ENCODE measurements at regions not wholly inside any gene's neighbourhood (a gene's known extent, or its start where the extent isn't known, plus 50 kb on each side); places are given as distances from the start of the nearest gene placed in this dataset.

DNA sequence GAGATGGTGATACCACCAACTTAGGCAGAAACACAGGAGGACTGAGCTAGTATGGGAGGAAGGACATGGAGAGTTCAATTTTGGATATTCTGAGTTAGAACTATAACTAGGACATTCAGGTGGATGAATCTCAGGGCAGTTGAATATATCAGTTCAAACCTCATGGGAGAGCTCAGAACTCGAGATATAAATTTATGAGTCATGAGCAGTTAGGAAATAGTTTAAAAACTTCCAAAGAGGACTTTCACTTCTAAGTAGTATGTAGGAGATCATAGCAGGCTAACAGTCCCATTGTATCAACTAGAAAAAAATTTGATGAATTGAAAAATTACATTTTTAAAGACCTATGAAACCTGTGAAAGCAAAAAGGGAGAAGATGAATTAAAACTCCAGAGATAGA, 436.2 kb upstream of the LARGE1 start:
- 34% methylated on average over 1 of the region's 1 CpG for WGBS
- Histone ChIP-seq H3K36me3 (ENCODE audit: control insufficient read depth in 4 of 4, insufficient read depth in 3 of 4, low read depth in 1 of 4, low read length in 3 of 4) (no peaks in the 10 kb centered on the region), H3K4me1 (ENCODE audit: control insufficient read depth in 4 of 4, insufficient read depth in 4 of 4, low read length in 3 of 4) (no peaks in the 10 kb centered on the region), H3K27ac (ENCODE audit: low read depth in 1 of 2, low read length in 2 of 2) (no peak overlapping the region), H3K9ac (ENCODE audit: low read depth in 1 of 2, low read length in 2 of 2) (no peak overlapping the region), H3K27me3 (ENCODE audit: control insufficient read depth in 4 of 4, insufficient read depth in 4 of 4, low read length in 3 of 4) (peaks cover 0 to 3% (median 0%) of the 10 kb centered on the region in 4 donors), H3K4me3 (ENCODE audit: low read depth in 1 of 3, low read length in 3 of 3) (no peak overlapping the region), H3K9me3 (ENCODE audit: control insufficient read depth in 4 of 4, low read length in 3 of 4) (no peaks in the 10 kb centered on the region)
- no peak for DNase-seq (ENCODE audit: low spot score)
- TF ChIP-seq EGR1 (IDR thresholded peaks at IDR 0.05; ENCODE audit: low read depth in 2 of 2) = no peak
- TF ChIP-seq FOXA2 (IDR thresholded peaks at IDR 0.05) = no peak
- TF ChIP-seq HNF4A (conservative IDR thresholded peaks at IDR 0.05) = no peak
- TF ChIP-seq, protein P1, sequence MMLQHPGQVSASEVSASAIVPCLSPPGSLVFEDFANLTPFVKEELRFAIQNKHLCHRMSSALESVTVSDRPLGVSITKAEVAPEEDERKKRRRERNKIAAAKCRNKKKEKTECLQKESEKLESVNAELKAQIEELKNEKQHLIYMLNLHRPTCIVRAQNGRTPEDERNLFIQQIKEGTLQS (IDR thresholded peaks at IDR 0.05) = no peak
- no peak for TF ChIP-seq RXRA (IDR thresholded peaks at IDR 0.05)
- no peak for TF ChIP-seq HNF4G (IDR thresholded peaks at IDR 0.05)
- TF ChIP-seq, protein P2, sequence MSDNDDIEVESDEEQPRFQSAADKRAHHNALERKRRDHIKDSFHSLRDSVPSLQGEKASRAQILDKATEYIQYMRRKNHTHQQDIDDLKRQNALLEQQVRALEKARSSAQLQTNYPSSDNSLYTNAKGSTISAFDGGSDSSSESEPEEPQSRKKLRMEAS (IDR thresholded peaks at IDR 0.05) = no peak
- TF ChIP-seq, protein P3, sequence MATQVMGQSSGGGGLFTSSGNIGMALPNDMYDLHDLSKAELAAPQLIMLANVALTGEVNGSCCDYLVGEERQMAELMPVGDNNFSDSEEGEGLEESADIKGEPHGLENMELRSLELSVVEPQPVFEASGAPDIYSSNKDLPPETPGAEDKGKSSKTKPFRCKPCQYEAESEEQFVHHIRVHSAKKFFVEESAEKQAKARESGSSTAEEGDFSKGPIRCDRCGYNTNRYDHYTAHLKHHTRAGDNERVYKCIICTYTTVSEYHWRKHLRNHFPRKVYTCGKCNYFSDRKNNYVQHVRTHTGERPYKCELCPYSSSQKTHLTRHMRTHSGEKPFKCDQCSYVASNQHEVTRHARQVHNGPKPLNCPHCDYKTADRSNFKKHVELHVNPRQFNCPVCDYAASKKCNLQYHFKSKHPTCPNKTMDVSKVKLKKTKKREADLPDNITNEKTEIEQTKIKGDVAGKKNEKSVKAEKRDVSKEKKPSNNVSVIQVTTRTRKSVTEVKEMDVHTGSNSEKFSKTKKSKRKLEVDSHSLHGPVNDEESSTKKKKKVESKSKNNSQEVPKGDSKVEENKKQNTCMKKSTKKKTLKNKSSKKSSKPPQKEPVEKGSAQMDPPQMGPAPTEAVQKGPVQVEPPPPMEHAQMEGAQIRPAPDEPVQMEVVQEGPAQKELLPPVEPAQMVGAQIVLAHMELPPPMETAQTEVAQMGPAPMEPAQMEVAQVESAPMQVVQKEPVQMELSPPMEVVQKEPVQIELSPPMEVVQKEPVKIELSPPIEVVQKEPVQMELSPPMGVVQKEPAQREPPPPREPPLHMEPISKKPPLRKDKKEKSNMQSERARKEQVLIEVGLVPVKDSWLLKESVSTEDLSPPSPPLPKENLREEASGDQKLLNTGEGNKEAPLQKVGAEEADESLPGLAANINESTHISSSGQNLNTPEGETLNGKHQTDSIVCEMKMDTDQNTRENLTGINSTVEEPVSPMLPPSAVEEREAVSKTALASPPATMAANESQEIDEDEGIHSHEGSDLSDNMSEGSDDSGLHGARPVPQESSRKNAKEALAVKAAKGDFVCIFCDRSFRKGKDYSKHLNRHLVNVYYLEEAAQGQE (IDR thresholded peaks at IDR 0.05) = no peak
- no peak for TF ChIP-seq FOXA1 (IDR thresholded peaks at IDR 0.05)
- no peak for TF ChIP-seq YY1 (IDR thresholded peaks at IDR 0.05)
- TF ChIP-seq NR2F2 (IDR thresholded peaks at IDR 0.05) = no peak
- TF ChIP-seq GABPA (IDR thresholded peaks at IDR 0.05 in 1 of 2, conservative IDR thresholded peaks at IDR 0.05 in 1 of 2) = no peak
- TF ChIP-seq JUND (IDR thresholded peaks at IDR 0.05) = no peak
- TF ChIP-seq, protein P4, sequence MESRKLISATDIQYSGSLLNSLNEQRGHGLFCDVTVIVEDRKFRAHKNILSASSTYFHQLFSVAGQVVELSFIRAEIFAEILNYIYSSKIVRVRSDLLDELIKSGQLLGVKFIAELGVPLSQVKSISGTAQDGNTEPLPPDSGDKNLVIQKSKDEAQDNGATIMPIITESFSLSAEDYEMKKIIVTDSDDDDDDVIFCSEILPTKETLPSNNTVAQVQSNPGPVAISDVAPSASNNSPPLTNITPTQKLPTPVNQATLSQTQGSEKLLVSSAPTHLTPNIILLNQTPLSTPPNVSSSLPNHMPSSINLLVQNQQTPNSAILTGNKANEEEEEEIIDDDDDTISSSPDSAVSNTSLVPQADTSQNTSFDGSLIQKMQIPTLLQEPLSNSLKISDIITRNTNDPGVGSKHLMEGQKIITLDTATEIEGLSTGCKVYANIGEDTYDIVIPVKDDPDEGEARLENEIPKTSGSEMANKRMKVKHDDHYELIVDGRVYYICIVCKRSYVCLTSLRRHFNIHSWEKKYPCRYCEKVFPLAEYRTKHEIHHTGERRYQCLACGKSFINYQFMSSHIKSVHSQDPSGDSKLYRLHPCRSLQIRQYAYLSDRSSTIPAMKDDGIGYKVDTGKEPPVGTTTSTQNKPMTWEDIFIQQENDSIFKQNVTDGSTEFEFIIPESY (IDR thresholded peaks at IDR 0.05) = no peak
- no peak for TF ChIP-seq TAF1 (conservative IDR thresholded peaks at IDR 0.05)
- TF ChIP-seq, protein P5, sequence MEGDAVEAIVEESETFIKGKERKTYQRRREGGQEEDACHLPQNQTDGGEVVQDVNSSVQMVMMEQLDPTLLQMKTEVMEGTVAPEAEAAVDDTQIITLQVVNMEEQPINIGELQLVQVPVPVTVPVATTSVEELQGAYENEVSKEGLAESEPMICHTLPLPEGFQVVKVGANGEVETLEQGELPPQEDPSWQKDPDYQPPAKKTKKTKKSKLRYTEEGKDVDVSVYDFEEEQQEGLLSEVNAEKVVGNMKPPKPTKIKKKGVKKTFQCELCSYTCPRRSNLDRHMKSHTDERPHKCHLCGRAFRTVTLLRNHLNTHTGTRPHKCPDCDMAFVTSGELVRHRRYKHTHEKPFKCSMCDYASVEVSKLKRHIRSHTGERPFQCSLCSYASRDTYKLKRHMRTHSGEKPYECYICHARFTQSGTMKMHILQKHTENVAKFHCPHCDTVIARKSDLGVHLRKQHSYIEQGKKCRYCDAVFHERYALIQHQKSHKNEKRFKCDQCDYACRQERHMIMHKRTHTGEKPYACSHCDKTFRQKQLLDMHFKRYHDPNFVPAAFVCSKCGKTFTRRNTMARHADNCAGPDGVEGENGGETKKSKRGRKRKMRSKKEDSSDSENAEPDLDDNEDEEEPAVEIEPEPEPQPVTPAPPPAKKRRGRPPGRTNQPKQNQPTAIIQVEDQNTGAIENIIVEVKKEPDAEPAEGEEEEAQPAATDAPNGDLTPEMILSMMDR (IDR thresholded peaks at IDR 0.05; ENCODE audit: low read depth, low read length, missing input control) = no peak
- no peak for TF ChIP-seq SP1 (IDR thresholded peaks at IDR 0.05)
- TF ChIP-seq RAD21 (IDR thresholded peaks at IDR 0.05) = no peak
